Endothelial cell of umbilical vein (primary cell): ENCODE measurements at regions not wholly inside any gene's neighbourhood (a gene's known extent, or its start where the extent isn't known, plus 50 kb on each side); places are given as distances from the start of the nearest gene placed in this dataset.

Experiments used
- BruUV-seq: library from RNA; stranded (reverse); fragments of 400-500 nt; replicated peaks from 2 replicates; lab custom pipeline; 2021; lab: Mats Ljungman, UMichigan
- CTCF ChIA-PET: fragments of 300-600, 350-600 bp; sonication (Branson Sonifier 250); formaldehyde crosslinking; loops from one replicate; lab custom pipeline; 2021; ENCODE audit warnings: antibody characterized with exemption, inconsistent platforms; lab: Charles Lee
- POLR2A ChIA-PET: fragments of 300-600, 350-600 bp; sonication (Branson Sonifier 250); formaldehyde crosslinking; loops from one replicate; lab custom pipeline; 2021; ENCODE audit warnings: antibody characterized with exemption, inconsistent platforms; lab: Charles Lee
- DNase-seq: peaks from one replicate; pipeline ENCODE4 v3.0.0-alpha.2; 2011; ENCODE audit warnings: low read depth, low spot score
- FAIRE-seq: peaks from 2 replicates; lab custom pipeline; 2011; peaks lifted over from hg19 to GRCh38; lab: Jason Lieb, UNC
- H2AFZ ChIP-seq: 2 replicates; pipeline ENCODE4 v1.6.0; 2012; ENCODE audit warnings: low read depth, low read length, control low read depth, inconsistent platforms
- H3K27ac ChIP-seq: 2 replicates; pipeline ENCODE4 v1.5.1; 2011; ENCODE audit warnings: low read depth, mild to moderate bottlenecking, control low read depth, low read length, moderate library complexity; ENCODE audit not compliant: insufficient read depth
- H3K27me3 ChIP-seq, 2 experiments: 2 replicates each; pipeline versions ENCODE4 v1.6.0 to v1.6.1; 2011; ENCODE audit warnings: low read length in 2 of 2, mixed read lengths in 1 of 2; ENCODE audit not compliant: control insufficient read depth in 2 of 2, insufficient read depth in 2 of 2
- H3K36me3 ChIP-seq, 2 experiments: 2 replicates in 1 of 2; 3 replicates in 1 of 2; pipeline ENCODE4 v1.5.1; 2011; ENCODE audit warnings: low read length in 2 of 2, mild to moderate bottlenecking in 1 of 2, moderate library complexity in 1 of 2; ENCODE audit not compliant: control insufficient read depth in 2 of 2, insufficient read depth in 2 of 2; ENCODE audit errors: extremely low read depth in 1 of 2
- H3K4me1 ChIP-seq: 3 replicates; pipeline ENCODE4 v1.5.1; 2011; ENCODE audit warnings: mild to moderate bottlenecking, low read length; ENCODE audit not compliant: control insufficient read depth, insufficient read depth; ENCODE audit errors: extremely low read depth
- H3K4me2 ChIP-seq: 2 replicates; pipeline ENCODE4 v1.6.1; 2011; ENCODE audit warnings: low read length, control low read depth, mixed read lengths; ENCODE audit not compliant: insufficient read depth
- H3K4me3 ChIP-seq, 3 experiments: fragments of 200-600 bp in 1 of 3; sonication (generic), shearing (Covaris generic) in 1 of 3; replicated peaks in 1 of 3; 2 replicates each; pipeline ENCODE4 v1.5.1; 2011 to 2016; ENCODE audit warnings: control low read depth in 3 of 3, low read length in 3 of 3, mild to moderate bottlenecking in 2 of 3, inconsistent platforms in 1 of 3, low read depth in 1 of 3, moderate library complexity in 1 of 3; ENCODE audit not compliant: insufficient read depth in 1 of 3
- H3K79me2 ChIP-seq: 2 replicates; pipeline ENCODE4 v1.6.0; 2012; ENCODE audit warnings: low read length, inconsistent platforms; ENCODE audit not compliant: control insufficient read depth, insufficient read depth
- H3K9ac ChIP-seq: replicated peaks from 2 replicates; pipeline ENCODE3; 2011; ENCODE audit warnings: low read length, control low read depth; ENCODE audit not compliant: insufficient read depth; ENCODE audit errors: extremely low read depth
- H3K9me1 ChIP-seq: replicated peaks from 3 replicates; pipeline ENCODE4 v1.6.0; 2011; ENCODE audit warnings: mild to moderate bottlenecking, low read length; ENCODE audit not compliant: control insufficient read depth, insufficient read depth; ENCODE audit errors: extremely low read depth
- H3K9me3 ChIP-seq: replicated peaks from 2 replicates; pipeline ENCODE4 v1.5.1; 2012; ENCODE audit warnings: low read length, inconsistent platforms; ENCODE audit not compliant: control insufficient read depth, insufficient read depth
- H4K20me1 ChIP-seq: replicated peaks from 2 replicates; pipeline ENCODE3; 2011; ENCODE audit warnings: mild to moderate bottlenecking, low read length; ENCODE audit not compliant: control insufficient read depth, insufficient read depth; ENCODE audit errors: extremely low read depth
- EZH2 ChIP-seq: IDR thresholded peaks from 2 replicates; pipeline ENCODE4 v1.6.1; 2012; ENCODE audit warnings: borderline replicate concordance, low read depth, mild to moderate bottlenecking, moderate library complexity, low read length, inconsistent platforms; ENCODE audit not compliant: severe bottlenecking
- FOS ChIP-seq: IDR thresholded peaks from 2 replicates; pipeline ENCODE4 v1.6.1; 2011; ENCODE audit warnings: mild to moderate bottlenecking, low read length, moderate library complexity, borderline replicate concordance; ENCODE audit not compliant: insufficient read depth
- GATA2 ChIP-seq: IDR thresholded peaks from 2 replicates; pipeline ENCODE4 v1.7.0; 2011; ENCODE audit warnings: low read depth, mild to moderate bottlenecking, moderate library complexity, mixed read lengths, low read length; ENCODE audit not compliant: insufficient read length, insufficient read depth
- JUN ChIP-seq: IDR thresholded peaks from 2 replicates; pipeline ENCODE4 v1.6.1; 2011; ENCODE audit warnings: borderline replicate concordance, low read depth; ENCODE audit not compliant: insufficient read length, insufficient read depth
- MYC ChIP-seq: IDR thresholded peaks from one replicate; pipeline ENCODE4 v1.6.1; 2011; ENCODE audit warnings: mild to moderate bottlenecking, low read depth, low read length
- POLR2A ChIP-seq: IDR thresholded peaks from 2 replicates; pipeline ENCODE4 v1.6.1; 2012; ENCODE audit warnings: low read depth, mild to moderate bottlenecking, control low read depth, low read length
- POLR2AphosphoS5 ChIP-seq: IDR thresholded peaks from 2 replicates; pipeline ENCODE4 v1.6.1; 2012; ENCODE audit warnings: low read depth, mild to moderate bottlenecking, control low read depth, low read length, moderate library complexity; ENCODE audit not compliant: insufficient read depth
- dilution Hi-C: fragments of 300-500 bp; cut with MboI; formaldehyde crosslinking; loops from one replicate; pipeline ENCODE4 v1.15.0; 2019; ENCODE audit warnings: low sequenced_read_pairs; ENCODE audit not compliant: extremely low pct_ligation_motif_present
- intact Hi-C: fragments of 100-400 bp; cut with micrococcal nuclease; formaldehyde crosslinking; loops from one replicate; pipeline ENCODE4 v1.10.0; 2022
- TF ChIP-seq, protein P1 (sequence below), 2 donors: IDR thresholded peaks; 1 replicate in 1 of 2; 2 replicates in 1 of 2; pipeline ENCODE4 v1.5.1; 2011; ENCODE audit warnings: low read length in 2 of 2, mild to moderate bottlenecking in 2 of 2, moderate library complexity in 2 of 2, control low read depth in 1 of 2, inconsistent platforms in 1 of 2, low read depth in 1 of 2; ENCODE audit not compliant: insufficient read depth in 1 of 2; ENCODE audit errors: extremely low read depth in 1 of 2
- TF ChIP-seq, protein P2 (sequence below): IDR thresholded peaks from 2 replicates; pipeline ENCODE4 v1.6.1; 2011; ENCODE audit not compliant: insufficient read depth, insufficient read length

DNA sequence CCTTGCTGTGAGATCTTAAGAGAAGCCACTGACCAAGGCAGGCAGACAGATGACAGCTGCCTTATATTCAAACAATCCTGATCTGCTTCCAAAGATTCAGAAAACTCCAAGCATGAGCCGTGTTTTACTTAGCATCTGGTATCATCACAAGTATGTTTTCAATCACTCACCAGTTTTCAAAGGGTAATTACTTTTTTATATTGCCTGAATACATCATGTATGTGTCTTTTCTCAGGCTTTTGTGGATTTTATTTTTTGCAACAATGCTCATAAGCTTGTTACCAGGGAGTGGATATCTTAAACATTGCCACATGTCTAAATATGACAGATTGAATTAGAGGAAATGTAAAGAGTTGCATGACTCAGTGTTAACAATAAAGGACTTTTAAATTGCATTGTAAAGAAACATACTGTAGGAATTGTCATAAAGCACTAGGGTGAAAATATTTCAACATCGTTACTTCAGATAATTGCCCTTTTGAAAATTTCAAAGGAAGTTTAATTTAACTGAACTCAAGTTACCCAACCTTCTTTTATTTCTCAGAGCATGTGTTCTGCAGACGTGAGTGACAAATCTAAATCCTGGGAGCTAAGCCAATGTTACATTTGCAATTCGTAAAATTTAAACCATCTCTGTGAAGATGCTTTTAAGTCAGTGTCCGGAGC, 326.1 kb downstream of the PLK2 start:
- intact Hi-C loops: no loop called here
- TF ChIP-seq FOS: peak; percentile 29
- peak; percentile 51 for TF ChIP-seq JUN
- TF ChIP-seq, protein P1, sequence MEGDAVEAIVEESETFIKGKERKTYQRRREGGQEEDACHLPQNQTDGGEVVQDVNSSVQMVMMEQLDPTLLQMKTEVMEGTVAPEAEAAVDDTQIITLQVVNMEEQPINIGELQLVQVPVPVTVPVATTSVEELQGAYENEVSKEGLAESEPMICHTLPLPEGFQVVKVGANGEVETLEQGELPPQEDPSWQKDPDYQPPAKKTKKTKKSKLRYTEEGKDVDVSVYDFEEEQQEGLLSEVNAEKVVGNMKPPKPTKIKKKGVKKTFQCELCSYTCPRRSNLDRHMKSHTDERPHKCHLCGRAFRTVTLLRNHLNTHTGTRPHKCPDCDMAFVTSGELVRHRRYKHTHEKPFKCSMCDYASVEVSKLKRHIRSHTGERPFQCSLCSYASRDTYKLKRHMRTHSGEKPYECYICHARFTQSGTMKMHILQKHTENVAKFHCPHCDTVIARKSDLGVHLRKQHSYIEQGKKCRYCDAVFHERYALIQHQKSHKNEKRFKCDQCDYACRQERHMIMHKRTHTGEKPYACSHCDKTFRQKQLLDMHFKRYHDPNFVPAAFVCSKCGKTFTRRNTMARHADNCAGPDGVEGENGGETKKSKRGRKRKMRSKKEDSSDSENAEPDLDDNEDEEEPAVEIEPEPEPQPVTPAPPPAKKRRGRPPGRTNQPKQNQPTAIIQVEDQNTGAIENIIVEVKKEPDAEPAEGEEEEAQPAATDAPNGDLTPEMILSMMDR (IDR thresholded peaks at IDR 0.05; ENCODE audit: extremely low read depth in 1 of 2, insufficient read depth in 1 of 2, low read depth in 1 of 2, low read length in 2 of 2): no peak
- Histone ChIP-seq H3K4me3 (no peak overlapping the region), H3K36me3 (no peaks in the 10 kb centered on the region), H3K4me1 (peaks cover 3% of the 10 kb centered on the region), H2AFZ (no peak overlapping the region), H3K9me3 (no peaks in the 10 kb centered on the region), H4K20me1 (no peaks in the 10 kb centered on the region), H3K9me1 (no peaks in the 10 kb centered on the region), H3K4me2 (peak overlapping the region; percentile 9), H3K79me2 (no peaks in the 10 kb centered on the region), H3K9ac (no peak overlapping the region), H3K27me3 (no peaks in the 10 kb centered on the region), H3K27ac (no peak overlapping the region)
- no peak for FAIRE-seq
- POLR2A ChIA-PET: interaction anchor here (0.7 to 0.9 kb wide), 2 partner anchors 108 to 226 kb away, joined by 3 read pairs; no protein-coding TSS in a partner anchor
- BruUV-seq: no TSS peak
- DNase-seq: peak; percentile 71
- CTCF ChIA-PET: interaction anchor here (0.6 to 1.9 kb wide), 3 partner anchors 9 to 327 kb away, joined by 3 to 5 read pairs (median 3); no protein-coding TSS in a partner anchor
- dilution Hi-C loops: no loop called here

- dilution Hi-C loops: no loop called here
- Histone ChIP-seq H3K4me1 (peaks cover 3% of the 10 kb centered on the region), H3K9me1 (no peaks in the 10 kb centered on the region), H3K79me2 (no peaks in the 10 kb centered on the region), H3K27me3 (no peaks in the 10 kb centered on the region), H3K36me3 (no peaks in the 10 kb centered on the region), H3K4me2 (no peak overlapping the region), H3K9ac (no peak overlapping the region), H3K27ac (no peak overlapping the region), H2AFZ (no peak overlapping the region), H3K4me3 (no peak overlapping the region), H3K9me3 (no peaks in the 10 kb centered on the region), H4K20me1 (no peaks in the 10 kb centered on the region)
- FAIRE-seq (no peak), DNase-seq (no peak)
- POLR2A ChIA-PET: interaction anchor here (0.9 kb wide), 1 partner anchor 108 kb away, joined by 3 read pairs; no protein-coding TSS in a partner anchor
- no TSS peak for BruUV-seq
- CTCF ChIA-PET: interaction anchor here (0.6 to 1.9 kb wide), 4 partner anchors 10 to 328 kb away, joined by 3 to 5 read pairs (median 3); no protein-coding TSS in a partner anchor
- intact Hi-C loops: no loop called here
- TF ChIP-seq EZH2: no peak
- no peak for TF ChIP-seq MYC
- no peak for TF ChIP-seq FOS
- TF ChIP-seq, protein P1 (IDR thresholded peaks at IDR 0.05; ENCODE audit: extremely low read depth in 1 of 2, insufficient read depth in 1 of 2, low read depth in 1 of 2, low read length in 2 of 2): no peak
- no peak for TF ChIP-seq GATA2
- TF ChIP-seq, protein P2, sequence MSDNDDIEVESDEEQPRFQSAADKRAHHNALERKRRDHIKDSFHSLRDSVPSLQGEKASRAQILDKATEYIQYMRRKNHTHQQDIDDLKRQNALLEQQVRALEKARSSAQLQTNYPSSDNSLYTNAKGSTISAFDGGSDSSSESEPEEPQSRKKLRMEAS: no peak
- no peak for TF ChIP-seq POLR2A
- TF ChIP-seq JUN: no peak
- no peak for TF ChIP-seq POLR2AphosphoS5
These were observed 326.7 kb downstream of the PLK2 start for GRCh38 chr5:58133216-58133615.
